HG02610 (cell line): ENCODE measurements at regions not wholly inside any gene's neighbourhood (a gene's known extent, or its start where the extent isn't known, plus 50 kb on each side); places are given as distances from the start of the nearest gene placed in this dataset.

Source experiments
- ATAC-seq: cut with Tn5 transposase; IDR thresholded peaks from one replicate; pipeline ENCODE4 v1.9.1; 2021; ENCODE audit warnings: mild to moderate bottlenecking, moderate library complexity; ENCODE audit not compliant: unreplicated experiment

DNA sequence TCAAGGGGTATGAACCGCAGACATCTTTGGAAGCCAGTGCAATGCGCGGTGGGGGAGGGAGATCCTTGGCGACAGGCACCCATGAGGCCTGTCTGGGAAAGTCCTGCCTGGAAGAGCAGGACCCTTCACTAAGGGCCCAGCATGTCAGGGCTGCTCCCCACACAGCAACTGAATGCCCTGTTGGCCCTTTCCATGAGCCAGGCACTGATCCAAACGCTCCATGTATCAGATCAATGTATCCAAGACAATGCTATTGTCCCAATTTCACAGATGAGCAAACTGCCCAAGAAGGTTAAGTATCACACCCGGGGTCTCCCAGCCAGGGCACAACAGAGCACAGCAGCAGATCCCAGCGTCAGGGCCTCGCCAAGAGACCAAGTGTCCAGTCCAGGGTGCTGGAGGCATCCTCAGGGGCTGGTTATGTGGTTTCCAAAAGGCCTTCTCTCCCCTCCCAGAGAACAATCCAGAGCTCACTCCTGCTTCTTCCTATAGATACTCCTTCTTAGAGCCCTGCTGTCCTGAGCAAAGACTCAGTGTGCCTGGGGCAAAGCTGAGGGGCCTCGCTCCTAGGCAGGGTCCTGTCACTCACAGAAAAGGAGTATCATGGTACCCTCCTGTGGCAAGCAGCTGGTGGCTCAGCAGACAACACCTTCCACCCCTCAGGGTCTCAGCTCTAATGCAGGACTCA lies 328.0 kb downstream of the NPHP4 start:
- no peak for ATAC-seq

GRCh38 chr1:5662744-5663126 lies 329.5 kb downstream of the NPHP4 start:
- no peak for ATAC-seq

GRCh38 chr1:5662086-5662743 lies 330.0 kb downstream of the NPHP4 start:
- ATAC-seq: no peak

DNA sequence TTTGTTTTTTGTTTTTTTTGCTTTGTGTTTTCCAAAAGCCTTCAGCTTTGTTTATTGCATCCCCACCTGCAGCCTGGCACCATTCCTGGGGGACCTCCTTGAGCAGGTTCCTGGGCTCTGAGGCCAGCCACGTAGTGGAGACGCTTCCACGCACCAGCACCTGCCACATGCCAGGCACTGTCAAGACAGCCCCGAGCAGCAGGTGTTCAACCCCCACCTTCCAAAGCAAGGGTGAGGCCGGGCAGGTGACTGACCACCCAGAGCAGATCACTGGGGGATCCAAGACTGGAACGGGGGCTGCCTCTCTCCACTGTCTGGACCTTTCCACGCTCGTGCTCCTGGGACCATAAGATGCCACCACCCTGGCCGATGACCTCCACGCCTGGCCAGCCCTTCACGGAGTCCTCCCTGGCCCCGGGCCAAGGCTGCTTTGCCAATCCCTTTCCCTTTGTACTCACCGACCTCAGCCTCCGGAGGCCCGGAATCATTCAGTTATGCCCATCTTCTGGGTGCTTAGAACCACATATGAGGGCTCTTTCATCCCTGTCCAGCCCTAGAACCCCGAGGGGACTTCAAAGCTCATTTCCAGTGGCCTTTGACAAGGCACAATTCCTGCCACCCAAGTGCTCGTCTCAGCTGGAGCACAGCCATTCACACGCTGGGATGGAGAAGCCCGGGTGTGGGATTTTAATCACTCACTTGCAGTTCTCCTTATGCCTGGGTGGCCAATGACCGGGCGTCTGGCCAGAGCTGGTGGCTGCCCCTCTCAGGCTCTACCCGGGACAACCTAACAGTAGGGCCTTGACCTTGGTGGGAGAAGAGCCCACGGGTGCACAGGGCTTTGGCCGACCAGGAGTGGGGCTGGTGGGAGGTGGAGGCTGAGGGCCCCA lies 330.8 kb downstream of the NPHP4 start:
- ATAC-seq: no peak

DNA sequence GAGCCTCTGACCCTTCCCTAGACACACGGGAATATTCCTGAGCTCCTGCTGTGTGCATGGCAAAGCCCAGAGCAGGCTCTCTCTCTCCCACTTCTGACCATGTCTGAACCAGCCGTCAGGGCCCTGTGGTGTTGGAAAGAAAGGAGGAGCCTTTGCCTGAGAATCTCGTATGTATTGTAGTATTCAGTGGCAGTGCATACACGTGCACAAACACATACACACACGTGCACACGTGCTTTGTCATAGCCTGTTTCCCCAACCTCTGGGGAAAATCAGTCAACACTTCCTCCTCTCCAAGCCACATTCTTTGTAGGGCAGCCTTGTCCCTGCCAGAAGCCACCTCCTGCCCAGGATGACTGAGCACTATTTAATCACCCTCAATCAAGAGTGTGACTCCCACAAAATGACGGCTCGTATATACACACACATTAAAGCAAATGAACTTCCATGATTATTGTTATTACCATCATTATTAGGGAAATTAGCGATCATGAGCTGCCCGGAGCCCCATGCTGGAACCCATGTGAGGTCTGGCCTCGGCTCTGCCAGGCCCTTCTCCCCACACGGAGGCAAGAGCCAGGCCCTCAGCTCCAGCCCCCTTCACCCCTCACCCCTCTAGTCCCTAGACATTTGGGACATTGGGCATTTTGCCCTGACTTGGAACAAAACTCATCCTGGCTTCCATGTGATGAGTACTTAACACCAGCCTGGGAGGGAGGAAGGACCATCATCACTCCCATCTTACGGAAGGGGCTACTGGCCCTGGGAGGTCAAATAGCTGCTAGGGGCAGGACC lies 331.9 kb downstream of the NPHP4 start:
- no peak for ATAC-seq

- no peak for ATAC-seq
Measured at GRCh38 chr1:5659606-5660005, 332.6 kb downstream of the NPHP4 start.

- no peak for ATAC-seq
Measured at GRCh38 chr1:5658340-5659316, 333.6 kb downstream of the NPHP4 start.

- no peak for ATAC-seq
Measured at GRCh38 chr1:5651964-5652821, 340.0 kb downstream of the NPHP4 start.

- no peak for ATAC-seq
Measured at GRCh38 chr1:5651473-5651872, 340.8 kb downstream of the NPHP4 start.

DNA sequence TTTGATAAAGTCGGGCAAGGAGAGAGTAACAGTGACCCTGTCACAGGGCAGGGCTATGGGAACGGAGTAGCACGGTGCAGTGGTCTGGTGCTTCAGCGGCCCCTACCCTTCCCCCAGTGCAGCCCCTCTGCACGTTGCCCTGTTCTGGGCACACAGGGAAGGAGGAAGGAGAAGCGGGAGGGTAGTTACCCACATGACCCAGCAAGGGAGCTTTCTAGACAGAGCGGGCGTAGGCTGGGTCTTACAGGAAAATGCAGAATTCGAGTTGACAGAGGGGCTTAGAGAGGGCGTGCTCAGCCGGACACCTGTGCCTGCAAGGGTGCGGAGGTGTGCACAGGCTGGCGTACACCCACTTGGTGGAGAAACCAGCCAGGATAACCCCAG lies 341.2 kb downstream of the NPHP4 start:
- no peak for ATAC-seq

DNA sequence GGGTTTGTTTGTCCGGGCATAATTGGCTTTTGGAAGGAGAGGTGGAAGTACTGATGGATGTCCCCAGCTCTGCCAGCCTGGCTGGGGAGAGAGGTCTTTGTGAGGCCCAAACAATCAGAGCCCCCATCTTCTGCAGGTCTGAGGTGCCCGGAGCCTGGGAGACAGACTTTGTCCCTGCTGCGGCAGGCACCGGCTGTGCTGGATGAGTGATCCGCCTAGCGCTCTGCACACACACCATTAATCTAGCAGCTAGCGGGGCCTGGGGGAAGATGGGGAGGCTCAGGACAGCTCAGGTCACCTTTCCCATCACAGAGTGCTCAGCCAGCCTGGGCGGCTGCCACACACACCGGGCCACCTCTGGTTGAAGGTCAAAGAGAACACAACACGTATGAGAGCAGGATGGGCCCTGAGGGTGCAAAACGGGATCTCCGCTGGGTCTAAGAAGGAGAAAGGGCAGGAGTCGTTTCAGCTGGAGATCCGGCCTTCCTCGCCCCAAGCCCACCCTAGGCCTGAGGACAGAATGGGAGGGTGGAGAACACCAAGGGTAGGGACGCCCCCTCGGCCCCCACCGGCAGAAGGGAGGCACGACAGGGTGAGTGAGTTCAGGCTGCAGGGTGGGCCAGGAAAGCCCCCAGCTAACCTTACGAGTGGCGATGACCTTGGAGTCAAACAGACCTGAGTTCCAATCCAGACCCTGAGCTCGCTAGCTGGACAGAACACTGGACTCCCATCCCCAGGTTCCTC lies 341.8 kb downstream of the NPHP4 start:
- no peak for ATAC-seq

- ATAC-seq: no peak
Measured at GRCh38 chr1:5649795-5650194, 342.4 kb downstream of the NPHP4 start.

DNA sequence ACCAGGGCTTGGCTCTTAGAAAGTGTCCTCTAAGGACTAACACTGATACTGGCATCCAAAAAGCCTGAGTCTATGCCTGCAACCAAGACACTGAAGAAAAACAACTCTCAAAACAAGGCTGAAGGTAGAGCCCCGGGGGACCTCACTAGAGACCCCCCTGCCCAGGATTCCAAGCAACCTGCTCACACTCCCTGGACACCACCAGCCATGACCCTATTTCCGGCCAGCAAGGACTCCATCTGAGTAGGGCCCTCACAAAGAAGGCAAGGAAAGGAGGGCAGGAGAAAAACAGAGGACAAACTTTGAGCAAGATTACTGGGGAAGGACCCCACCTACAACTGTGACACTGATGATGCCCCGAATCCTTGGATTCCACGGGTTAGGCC lies 343.1 kb downstream of the NPHP4 start:
- ATAC-seq: no peak

DNA sequence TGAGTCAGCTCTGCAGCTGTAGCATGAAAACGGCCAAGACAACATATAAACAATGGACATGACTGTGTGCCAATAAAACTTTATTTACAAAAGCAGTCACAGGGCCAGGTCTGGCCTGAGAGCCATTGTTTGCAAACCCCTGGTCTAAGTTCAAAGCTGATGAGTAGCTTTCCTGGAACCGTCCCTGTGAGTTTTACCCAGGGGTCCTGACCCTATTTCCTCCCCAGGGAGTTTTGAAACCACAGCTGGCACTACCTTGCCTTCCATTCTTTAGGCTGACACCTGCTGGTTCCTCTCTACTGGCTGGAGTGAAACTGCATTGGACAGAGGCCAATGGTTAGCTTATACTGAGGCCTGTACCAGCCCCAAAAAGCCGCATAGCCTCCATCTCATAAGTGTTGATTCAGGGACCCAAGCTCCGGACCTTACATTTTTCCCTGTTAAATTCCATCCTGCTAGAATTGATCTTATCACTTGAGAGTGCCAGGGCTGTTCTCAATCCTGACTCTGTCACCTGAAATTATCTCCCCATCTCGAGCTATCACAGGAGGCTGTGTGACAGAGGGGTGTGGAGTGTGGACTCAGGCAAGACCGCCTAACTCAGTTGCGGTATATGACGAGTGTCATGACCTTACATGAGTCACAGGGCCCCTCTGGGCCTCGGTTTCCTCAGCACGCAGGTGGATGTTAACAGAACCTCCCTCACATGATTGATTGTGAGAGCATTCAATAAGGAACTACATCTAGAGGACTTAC lies 343.6 kb downstream of the NPHP4 start:
- no peak for ATAC-seq

DNA sequence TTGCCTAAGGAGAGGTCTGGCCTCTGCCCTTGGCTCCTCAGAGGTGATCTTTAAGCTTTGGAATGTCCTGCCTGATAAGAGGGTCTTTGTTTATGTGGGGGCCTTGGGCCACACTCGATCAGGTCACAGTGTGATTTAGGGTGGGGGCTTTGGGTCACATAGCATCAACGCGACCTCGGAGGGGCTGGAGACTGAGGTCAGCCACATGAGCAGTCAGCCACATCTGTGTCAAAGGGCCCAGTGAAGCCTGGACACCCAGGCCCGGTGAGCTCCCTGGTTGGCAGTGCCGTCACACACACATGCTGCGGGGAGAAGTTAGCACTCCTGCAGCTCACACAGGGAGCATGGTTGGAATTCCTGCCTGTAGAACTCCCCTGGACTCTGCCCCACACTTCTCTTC lies 345.0 kb downstream of the NPHP4 start:
- ATAC-seq: no peak

DNA sequence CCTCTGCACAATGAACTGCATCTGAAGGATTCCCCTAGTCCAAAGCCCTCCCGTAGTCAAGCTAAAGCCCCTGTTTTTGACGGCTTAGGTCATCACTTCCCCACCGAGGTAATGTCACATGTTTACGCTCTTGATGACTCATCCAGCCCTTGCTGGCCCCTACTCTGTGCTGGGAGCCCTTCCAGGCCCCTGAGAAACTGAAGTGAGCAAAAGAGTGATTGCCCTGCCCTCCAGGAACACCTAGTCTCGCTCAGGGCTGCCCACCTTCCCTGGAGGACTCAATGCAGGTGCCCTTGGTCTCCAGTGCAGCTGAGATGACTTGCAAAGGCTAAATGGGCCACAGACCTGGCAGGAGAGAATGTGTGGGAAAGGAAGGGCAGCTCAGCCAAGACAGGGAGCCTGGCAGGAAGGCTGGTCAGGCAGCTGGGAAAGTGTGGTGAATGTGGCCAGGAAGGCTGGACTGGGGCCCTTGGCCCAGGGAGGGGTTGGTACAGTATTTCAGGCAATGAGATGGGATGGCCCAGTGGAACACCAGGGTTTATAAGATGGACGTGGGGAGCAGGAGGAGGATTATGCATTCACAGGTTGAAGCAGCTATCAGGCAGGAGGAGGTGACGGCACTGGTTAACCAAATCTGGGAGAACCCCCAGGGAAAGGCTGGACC lies 345.6 kb downstream of the NPHP4 start:
- ATAC-seq: no peak

DNA sequence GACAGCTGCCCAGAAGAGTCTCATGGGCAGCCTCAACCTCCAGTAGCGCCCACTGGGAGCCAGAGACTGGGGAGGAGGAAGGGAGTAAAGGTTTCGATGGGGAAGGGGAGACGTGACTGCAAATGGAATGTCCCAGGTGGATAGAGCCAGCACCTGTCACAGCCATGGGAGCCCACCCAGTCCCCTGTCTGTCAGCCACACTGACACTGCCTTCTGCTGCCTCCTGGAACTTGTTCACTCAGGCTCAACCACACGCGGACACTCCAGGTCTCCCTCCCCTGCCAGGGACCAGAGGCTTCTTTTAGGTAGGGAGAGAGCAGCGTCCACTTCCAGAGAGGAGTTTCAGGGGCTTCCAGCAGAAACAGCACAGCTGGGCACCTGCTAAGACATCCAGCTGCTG lies 346.3 kb downstream of the NPHP4 start:
- no peak for ATAC-seq
